Fibroblast of lung (primary cell): ENCODE measurements at regions not wholly inside any gene's neighbourhood (a gene's known extent, or its start where the extent isn't known, plus 50 kb on each side); places are given as distances from the start of the nearest gene placed in this dataset.

Source experiments
- DNase-seq, 2 donors: peaks; one replicate each; pipeline versions ENCODE4 v3.0.0 to v3.0.0-alpha.2; 2010; ENCODE audit warnings: low read depth in 2 of 2
- H2AFZ ChIP-seq: 2 replicates; pipeline ENCODE4 v1.5.1; 2012; ENCODE audit warnings: low read length, control low read depth, inconsistent platforms
- H3K27ac ChIP-seq: 2 replicates; pipeline ENCODE4 v1.5.1; 2011; ENCODE audit warnings: low read length, control low read depth; ENCODE audit not compliant: insufficient read depth
- H3K27me3 ChIP-seq: 2 replicates; pipeline ENCODE4 v1.5.1; 2011; ENCODE audit warnings: mild to moderate bottlenecking, low read length; ENCODE audit not compliant: control insufficient read depth, insufficient read depth
- H3K36me3 ChIP-seq: 2 replicates; pipeline ENCODE4 v1.5.1; 2011; ENCODE audit warnings: low read length; ENCODE audit not compliant: control insufficient read depth, insufficient read depth
- H3K4me1 ChIP-seq: 2 replicates; pipeline ENCODE4 v1.5.1; 2011; ENCODE audit warnings: low read length; ENCODE audit not compliant: control insufficient read depth, insufficient read depth; ENCODE audit errors: extremely low read depth
- H3K4me2 ChIP-seq: 2 replicates; pipeline ENCODE4 v1.5.1; 2011; ENCODE audit warnings: low read length, control low read depth; ENCODE audit not compliant: insufficient read depth; ENCODE audit errors: extremely low read depth
- H3K4me3 ChIP-seq, 4 experiments: fragments of 200-600 bp in 1 of 4; sonication (generic) in 1 of 4; replicated peaks in 1 of 4; 2 replicates each; pipeline ENCODE4 v1.5.1; 2011 to 2016; ENCODE audit warnings: low read length in 4 of 4, low read depth in 3 of 4, mild to moderate bottlenecking in 3 of 4, control low read depth in 2 of 4, inconsistent platforms in 1 of 4, mixed read lengths in 1 of 4; ENCODE audit not compliant: insufficient read depth in 1 of 4; ENCODE audit errors: control extremely low read depth in 1 of 4
- H3K79me2 ChIP-seq: 2 replicates; pipeline ENCODE4 v1.5.1; 2012; ENCODE audit warnings: mild to moderate bottlenecking, low read length, inconsistent platforms; ENCODE audit not compliant: control insufficient read depth, insufficient read depth
- H3K9ac ChIP-seq: 2 replicates; pipeline ENCODE4 v1.5.1; 2011; ENCODE audit warnings: mild to moderate bottlenecking, low read length, control low read depth; ENCODE audit not compliant: insufficient read depth
- H3K9me3 ChIP-seq: 2 replicates; pipeline ENCODE4 v1.5.1; 2012; ENCODE audit warnings: low read depth, low read length; ENCODE audit not compliant: control insufficient read depth, insufficient read depth
- H4K20me1 ChIP-seq: 2 replicates; pipeline ENCODE4 v1.5.1; 2011; ENCODE audit warnings: low read length; ENCODE audit not compliant: control insufficient read depth, insufficient read depth; ENCODE audit errors: extremely low read depth
- EZH2 ChIP-seq: IDR thresholded peaks from 2 replicates; pipeline ENCODE4 v1.5.1; 2012; ENCODE audit warnings: low read length, control low read depth, mild to moderate bottlenecking; ENCODE audit errors: missing control alignments
- TF ChIP-seq, protein P1 (sequence below), 2 donors: IDR thresholded peaks in 1 of 2; conservative IDR thresholded peaks in 1 of 2; 1 replicate in 1 of 2; 2 replicates in 1 of 2; pipeline ENCODE4 v1.5.1; 2011 to 2012; ENCODE audit warnings: low read length in 2 of 2, control low read depth in 1 of 2, inconsistent platforms in 1 of 2, low read depth in 1 of 2, mild to moderate bottlenecking in 1 of 2

- no peaks in the 10 kb centered on the region for H3K36me3 ChIP-seq
- H3K9me3 ChIP-seq, result no peaks in the 10 kb centered on the region
- no peak for TF ChIP-seq EZH2
- TF ChIP-seq, protein P1, sequence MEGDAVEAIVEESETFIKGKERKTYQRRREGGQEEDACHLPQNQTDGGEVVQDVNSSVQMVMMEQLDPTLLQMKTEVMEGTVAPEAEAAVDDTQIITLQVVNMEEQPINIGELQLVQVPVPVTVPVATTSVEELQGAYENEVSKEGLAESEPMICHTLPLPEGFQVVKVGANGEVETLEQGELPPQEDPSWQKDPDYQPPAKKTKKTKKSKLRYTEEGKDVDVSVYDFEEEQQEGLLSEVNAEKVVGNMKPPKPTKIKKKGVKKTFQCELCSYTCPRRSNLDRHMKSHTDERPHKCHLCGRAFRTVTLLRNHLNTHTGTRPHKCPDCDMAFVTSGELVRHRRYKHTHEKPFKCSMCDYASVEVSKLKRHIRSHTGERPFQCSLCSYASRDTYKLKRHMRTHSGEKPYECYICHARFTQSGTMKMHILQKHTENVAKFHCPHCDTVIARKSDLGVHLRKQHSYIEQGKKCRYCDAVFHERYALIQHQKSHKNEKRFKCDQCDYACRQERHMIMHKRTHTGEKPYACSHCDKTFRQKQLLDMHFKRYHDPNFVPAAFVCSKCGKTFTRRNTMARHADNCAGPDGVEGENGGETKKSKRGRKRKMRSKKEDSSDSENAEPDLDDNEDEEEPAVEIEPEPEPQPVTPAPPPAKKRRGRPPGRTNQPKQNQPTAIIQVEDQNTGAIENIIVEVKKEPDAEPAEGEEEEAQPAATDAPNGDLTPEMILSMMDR (conservative IDR thresholded peaks at IDR 0.05 in 1 of 2, IDR thresholded peaks at IDR 0.05 in 1 of 2; ENCODE audit: low read depth in 1 of 2, low read length in 2 of 2), result no peak
- no peak overlapping the region for H3K9ac ChIP-seq
- H3K79me2 ChIP-seq, result no peaks in the 10 kb centered on the region
- H4K20me1 ChIP-seq, result no peaks in the 10 kb centered on the region
- no peaks in the 10 kb centered on the region for H3K4me1 ChIP-seq
- no peak overlapping the region for H3K27ac ChIP-seq
- H3K4me3 ChIP-seq, result no peak overlapping the region
- H3K27me3 ChIP-seq, result no peaks in the 10 kb centered on the region
- H2AFZ ChIP-seq, result no peak overlapping the region
- no peak for DNase-seq
- no peak overlapping the region for H3K4me2 ChIP-seq
These were observed 592.6 kb downstream of the SLITRK5 start for GRCh38 chr13:88263808-88264207.

DNA sequence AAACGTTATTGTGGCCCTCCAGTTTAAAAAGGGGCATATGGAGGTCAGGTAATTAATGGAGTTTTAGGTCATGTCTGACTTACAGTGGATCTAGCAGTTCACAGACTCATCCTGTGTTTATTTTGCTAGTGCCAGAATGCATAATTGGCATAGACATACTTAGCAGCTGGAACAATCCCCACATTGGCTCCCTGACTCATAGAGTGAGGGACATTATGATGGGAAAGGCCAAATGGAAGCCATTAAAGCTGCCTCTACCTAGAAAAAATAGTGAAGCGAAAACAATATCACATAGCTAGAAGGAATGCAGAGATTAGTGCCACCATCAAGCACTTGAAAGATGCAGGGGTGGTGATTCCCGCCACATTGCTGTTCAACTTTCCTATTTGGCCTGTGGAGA lies 610.7 kb downstream of the SLITRK5 start:
- TF ChIP-seq EZH2, result no peak
- TF ChIP-seq, protein P1 (conservative IDR thresholded peaks at IDR 0.05 in 1 of 2, IDR thresholded peaks at IDR 0.05 in 1 of 2; ENCODE audit: low read depth in 1 of 2, low read length in 2 of 2), result no peak
- H3K27me3 ChIP-seq, result no peaks in the 10 kb centered on the region
- H3K9ac ChIP-seq, result no peak overlapping the region
- H3K79me2 ChIP-seq, result no peaks in the 10 kb centered on the region
- H3K36me3 ChIP-seq, result no peaks in the 10 kb centered on the region
- DNase-seq, result no peak
- no peak overlapping the region for H3K4me3 ChIP-seq
- no peaks in the 10 kb centered on the region for H3K4me1 ChIP-seq
- no peak overlapping the region for H2AFZ ChIP-seq
- no peaks in the 10 kb centered on the region for H3K9me3 ChIP-seq
- no peak overlapping the region for H3K4me2 ChIP-seq
- no peak overlapping the region for H3K27ac ChIP-seq
- H4K20me1 ChIP-seq, result no peaks in the 10 kb centered on the region

GRCh38 chr13:88285329-88285728 lies 614.2 kb downstream of the SLITRK5 start:
- no peaks in the 10 kb centered on the region for H4K20me1 ChIP-seq
- H3K9me3 ChIP-seq, result no peaks in the 10 kb centered on the region
- no peaks in the 10 kb centered on the region for H3K36me3 ChIP-seq
- H3K27me3 ChIP-seq, result no peaks in the 10 kb centered on the region
- no peak for DNase-seq
- H3K4me1 ChIP-seq, result no peaks in the 10 kb centered on the region
- H3K4me2 ChIP-seq, result no peak overlapping the region
- TF ChIP-seq, protein P1 (conservative IDR thresholded peaks at IDR 0.05 in 1 of 2, IDR thresholded peaks at IDR 0.05 in 1 of 2; ENCODE audit: low read depth in 1 of 2, low read length in 2 of 2), result no peak
- TF ChIP-seq EZH2, result no peak
- H3K79me2 ChIP-seq, result no peaks in the 10 kb centered on the region
- no peak overlapping the region for H3K4me3 ChIP-seq
- no peak overlapping the region for H3K27ac ChIP-seq
- no peak overlapping the region for H3K9ac ChIP-seq
- no peak overlapping the region for H2AFZ ChIP-seq
